ENCODE measurements at regions not wholly inside any gene's neighbourhood (a gene's known extent, or its start where the extent isn't known, plus 50 kb on each side); places are given as distances from the start of the nearest gene placed in this dataset.

DNA sequence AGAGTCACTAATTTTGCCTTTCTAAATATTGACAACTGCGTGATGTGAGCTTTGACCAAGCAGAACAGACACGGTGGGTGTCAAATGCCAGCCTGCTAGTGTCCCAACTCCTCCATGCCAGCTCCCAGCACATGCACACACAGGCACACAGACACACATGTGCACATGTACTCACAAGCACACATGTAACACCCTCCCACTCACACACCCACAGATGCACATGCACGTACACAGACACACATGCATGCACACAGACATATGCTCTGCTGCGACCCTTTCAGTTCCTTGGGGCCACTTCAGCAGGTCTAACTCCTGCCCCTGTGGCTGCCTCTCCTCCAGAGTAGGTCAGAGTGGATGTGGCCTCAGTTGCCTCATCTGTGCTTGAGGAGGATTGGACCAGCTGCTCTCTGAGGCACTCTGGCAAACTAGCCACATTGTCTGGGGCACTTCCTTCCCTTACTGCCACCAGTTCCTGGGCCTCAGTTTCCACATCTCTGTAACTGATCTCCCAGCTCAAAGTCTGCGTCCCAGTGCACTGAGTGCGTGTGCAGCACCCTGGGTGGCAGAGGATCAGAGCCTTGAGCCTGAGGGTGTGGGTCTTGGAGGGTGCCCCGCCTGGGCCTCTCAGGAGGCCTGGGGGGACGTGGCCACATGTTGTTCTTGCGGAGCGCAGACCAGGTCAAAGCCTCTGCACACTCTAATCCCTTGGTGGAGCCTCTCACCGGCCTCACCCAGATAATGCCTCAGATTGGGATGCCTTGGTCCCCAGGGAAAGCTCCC, 55.0 kb upstream of the PRR23E start:
- H3K9ac ChIP-seq (ENCODE audit: low read length): no peak overlapping the region
- peaks cover 51% of the 10 kb centered on the region for H3K27me3 ChIP-seq (ENCODE audit: control insufficient read depth, insufficient read depth, low read length)
- H3K36me3 ChIP-seq (ENCODE audit: control insufficient read depth, insufficient read depth, low read length): no peaks in the 10 kb centered on the region
- H3K27ac ChIP-seq (ENCODE audit: low read depth, low read length): no peak overlapping the region
- peaks cover 15% of the 10 kb centered on the region for H3K4me1 ChIP-seq (ENCODE audit: control insufficient read depth, insufficient read depth, low read length)
- no peak overlapping the region for H3K4me3 ChIP-seq (ENCODE audit: low read depth, low read length)
- no peaks in the 10 kb centered on the region for H3K9me3 ChIP-seq (ENCODE audit: control insufficient read depth, insufficient read depth, low read depth, low read length)

DNA sequence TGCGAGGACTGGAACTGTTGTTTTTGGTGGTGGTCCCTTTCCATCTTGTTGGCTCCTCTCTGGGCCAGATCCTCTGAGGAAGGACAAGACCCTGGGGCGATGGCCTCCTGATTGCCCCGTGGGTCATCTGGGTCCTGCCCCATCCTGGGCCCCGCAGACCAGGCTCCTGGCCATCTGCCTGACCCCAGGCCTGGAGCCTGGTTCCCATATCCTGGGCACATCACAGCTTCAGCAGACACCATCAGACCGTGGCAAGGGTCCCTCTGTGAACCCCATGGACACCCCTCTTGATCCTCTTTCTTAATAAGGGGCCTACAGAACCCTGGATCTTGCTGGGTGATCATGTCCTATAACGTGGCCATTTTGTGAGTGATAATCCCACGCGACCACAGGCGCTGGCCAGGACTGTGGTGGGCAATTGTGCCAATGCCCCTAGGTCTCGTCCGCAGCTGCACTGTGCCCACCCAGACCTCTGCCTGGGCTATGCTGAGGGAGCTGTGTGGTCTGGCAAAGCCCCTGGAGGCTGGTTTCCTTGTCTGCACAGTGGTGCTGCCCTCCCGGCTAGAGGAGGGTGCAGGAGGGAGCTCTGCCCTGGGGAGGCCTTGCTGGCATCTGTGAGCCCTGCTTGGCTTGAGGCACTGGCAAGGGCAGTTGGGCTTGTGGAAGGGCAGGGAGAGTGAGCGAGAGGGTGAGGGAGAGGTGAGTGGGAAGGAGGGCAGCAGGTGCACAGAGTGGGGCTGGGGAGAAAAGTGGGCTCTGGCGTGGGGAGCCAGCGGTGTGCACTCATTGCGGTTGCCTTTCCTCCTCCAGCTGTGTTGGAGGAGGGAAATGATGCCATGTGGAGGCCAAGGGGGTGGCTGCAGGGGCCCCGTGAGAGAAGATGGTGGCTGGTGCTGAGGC, 53.1 kb upstream of the PRR23E start:
- Histone ChIP-seq H3K9me3 (ENCODE audit: control insufficient read depth, insufficient read depth, low read depth, low read length) (peaks cover 3% of the 10 kb centered on the region; the same call in 1 of the 2 replicates), H3K4me1 (ENCODE audit: control insufficient read depth, insufficient read depth, low read length) (peaks cover 9% of the 10 kb centered on the region; the same call in 1 of the 2 replicates), H3K4me3 (ENCODE audit: low read depth, low read length) (no peak overlapping the region)

DNA sequence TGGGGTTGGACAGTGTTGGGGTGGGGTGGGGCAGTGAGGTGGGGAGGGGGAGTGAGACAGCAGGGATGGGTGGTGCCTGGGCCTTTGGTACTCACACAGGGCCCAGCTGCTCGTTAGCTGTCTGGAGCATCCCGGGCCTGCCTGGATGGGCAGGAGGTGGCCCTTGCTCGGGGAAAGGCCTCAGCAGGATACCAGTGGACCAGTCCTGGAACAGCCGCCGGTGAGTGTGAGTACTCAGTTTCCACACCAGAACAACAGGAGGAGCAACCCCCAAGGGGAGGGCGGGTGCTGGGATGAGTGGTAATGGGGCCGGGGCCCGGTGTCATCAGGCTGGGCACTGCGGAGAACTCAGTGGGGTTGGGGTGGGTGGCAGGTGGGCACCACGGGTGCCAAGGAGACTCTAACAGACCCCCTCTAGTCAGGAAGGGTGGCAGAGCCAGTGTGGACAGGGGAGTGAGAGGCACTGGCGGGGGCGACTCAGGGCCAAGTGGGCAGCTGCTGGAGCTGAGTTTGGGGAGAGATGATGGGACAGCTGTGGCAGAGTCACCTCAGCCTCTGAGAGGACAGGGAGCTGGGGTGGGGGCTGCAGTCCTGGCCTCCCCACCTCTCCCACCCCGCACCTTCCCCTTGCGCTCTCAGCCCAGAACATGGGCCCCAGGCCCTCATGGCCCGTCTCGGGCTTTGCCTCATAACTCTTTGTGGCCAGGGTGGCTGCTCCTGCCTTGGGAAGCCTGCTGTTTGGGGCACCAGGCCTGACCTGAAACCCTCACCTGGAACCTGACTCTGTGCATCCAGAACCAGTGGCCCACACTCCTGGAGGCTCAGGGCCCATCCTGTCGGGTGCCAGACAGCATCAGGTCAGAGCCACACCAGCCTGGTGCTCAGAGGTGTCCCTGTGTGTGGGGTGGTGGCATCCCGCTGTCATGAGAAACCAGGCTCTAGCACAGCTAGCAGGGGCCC, 52.1 kb upstream of the PRR23E start:
- no peak overlapping the region for H3K27ac ChIP-seq (ENCODE audit: low read depth, low read length)
- H3K27me3 ChIP-seq (ENCODE audit: control insufficient read depth, insufficient read depth, low read length): peaks cover 22% of the 10 kb centered on the region
- H3K4me3 ChIP-seq (ENCODE audit: low read depth, low read length): no peak overlapping the region
- H3K4me1 ChIP-seq (ENCODE audit: control insufficient read depth, insufficient read depth, low read length): peaks cover 3% of the 10 kb centered on the region; the same call in 1 of the 2 replicates
- peaks cover 3% of the 10 kb centered on the region; the same call in 1 of the 2 replicates for H3K9me3 ChIP-seq (ENCODE audit: control insufficient read depth, insufficient read depth, low read depth, low read length)
- H3K9ac ChIP-seq (ENCODE audit: low read length): no peak overlapping the region
- H3K36me3 ChIP-seq (ENCODE audit: control insufficient read depth, insufficient read depth, low read length): no peaks in the 10 kb centered on the region

More for the DNA sequence above, 53.1 kb upstream of the PRR23E start:
- H3K36me3 ChIP-seq (ENCODE audit: control insufficient read depth, insufficient read depth, low read length): no peaks in the 10 kb centered on the region
- peaks cover 31% of the 10 kb centered on the region for H3K27me3 ChIP-seq (ENCODE audit: control insufficient read depth, insufficient read depth, low read length)
- H3K27ac ChIP-seq (ENCODE audit: low read depth, low read length): no peak overlapping the region
- H3K9ac ChIP-seq (ENCODE audit: low read length): no peak overlapping the region

DNA sequence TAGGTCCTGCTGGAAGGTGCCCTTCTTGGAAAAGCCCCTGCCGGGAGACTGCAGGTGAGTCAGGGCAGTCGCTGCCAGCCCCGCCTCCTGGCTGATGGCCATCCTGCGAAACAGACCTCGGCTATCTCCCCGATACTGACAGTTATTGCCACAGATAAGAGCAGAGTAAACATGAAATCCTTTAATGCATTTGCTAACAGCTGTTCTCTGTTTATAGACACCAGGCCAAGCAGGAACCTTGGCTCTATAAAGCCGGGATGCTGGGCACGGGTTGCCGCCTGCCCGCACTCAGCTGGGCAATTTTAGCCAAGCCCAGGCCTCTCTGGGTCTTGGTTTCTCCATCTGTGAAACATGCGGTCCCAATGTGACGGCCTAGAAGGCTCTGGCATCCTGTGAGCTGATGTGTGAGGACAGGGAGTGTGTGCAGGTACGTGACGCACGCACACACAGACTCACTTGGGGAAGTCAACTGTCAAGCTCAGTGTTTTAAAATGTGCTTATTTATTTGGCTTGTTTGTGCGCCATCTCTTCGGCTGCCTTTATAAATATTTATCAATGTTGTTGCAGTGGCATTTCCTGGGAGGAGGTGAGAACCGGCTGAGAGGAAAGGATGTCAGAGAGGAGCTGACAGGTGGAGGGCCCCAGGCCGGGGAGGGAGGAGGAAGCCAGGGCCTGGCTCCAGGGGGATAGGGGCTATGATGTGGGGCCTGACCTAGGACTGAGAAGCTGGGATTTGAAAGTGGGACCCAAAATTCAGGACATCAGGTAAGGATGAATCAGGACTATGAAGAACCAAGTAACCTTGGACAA, 50.8 kb upstream of the PRR23E start:
- Histone ChIP-seq H3K36me3 (ENCODE audit: control insufficient read depth, insufficient read depth, low read length) (no peaks in the 10 kb centered on the region), H3K4me1 (ENCODE audit: control insufficient read depth, insufficient read depth, low read length) (peaks cover 3% of the 10 kb centered on the region; the same call in 1 of the 2 replicates)

More for the DNA sequence above, 50.8 kb upstream of the PRR23E start:
- no peak overlapping the region for H3K9ac ChIP-seq (ENCODE audit: low read length)
- H3K27me3 ChIP-seq (ENCODE audit: control insufficient read depth, insufficient read depth, low read length): peaks cover 9% of the 10 kb centered on the region; the same call in 1 of the 2 replicates
- H3K9me3 ChIP-seq (ENCODE audit: control insufficient read depth, insufficient read depth, low read depth, low read length): peaks cover 3% of the 10 kb centered on the region; the same call in 1 of the 2 replicates
- no peak overlapping the region for H3K4me3 ChIP-seq (ENCODE audit: low read depth, low read length)
- no peak overlapping the region for H3K27ac ChIP-seq (ENCODE audit: low read depth, low read length)

Measured in HUES6 (cell line).